WTC11 (cell line): ENCODE measurements at regions not wholly inside any gene's neighbourhood (a gene's known extent, or its start where the extent isn't known, plus 50 kb on each side); places are given as distances from the start of the nearest gene placed in this dataset.

Source experiments
- ATAC-seq: fragments of 200-7000 bp; cut with Tn5 transposase; 2 replicates; pipeline ENCODE4 v1.10.0; 2021; ENCODE audit warnings: mild to moderate bottlenecking, moderate library complexity
- CTCF ChIA-PET: fragments of 300-600 bp; sonication (Branson Sonifier 250); formaldehyde crosslinking; loops from one replicate; lab custom pipeline; 2021; ENCODE audit warnings: antibody characterized with exemption; lab: Charles Lee
- POLR2A ChIA-PET: fragments of 350-600 bp; sonication (Branson Sonifier 250); formaldehyde crosslinking; loops from one replicate; lab custom pipeline; 2021; ENCODE audit warnings: antibody characterized with exemption; lab: Charles Lee
- DNase-seq: peaks from one replicate; pipeline ENCODE4 v3.0.0; 2021; ENCODE audit warnings: low spot score
- H3K27ac Mint-ChIP-seq: 2 replicates; pipeline ENCODE4 v1.8.0; 2021; ENCODE audit warnings: mixed read lengths
- H3K27me3 Mint-ChIP-seq: 2 replicates; pipeline ENCODE4 v1.8.0; 2021; ENCODE audit warnings: low read depth, mild to moderate bottlenecking, moderate library complexity, mixed read lengths
- H3K36me3 Mint-ChIP-seq: 2 replicates; pipeline ENCODE4 v1.8.0; 2021; ENCODE audit warnings: mixed read lengths
- H3K4me1 Mint-ChIP-seq: 2 replicates; pipeline ENCODE4 v1.8.0; 2022; ENCODE audit warnings: mixed read lengths
- H3K4me3 Mint-ChIP-seq: 2 replicates; pipeline ENCODE4 v1.8.0; 2021; ENCODE audit warnings: mild to moderate bottlenecking, moderate library complexity, mixed read lengths
- H3K9me3 Mint-ChIP-seq: 2 replicates; pipeline ENCODE4 v1.8.0; 2021; ENCODE audit warnings: mixed read lengths
- ATF1 ChIP-seq: sonication (generic); formaldehyde crosslinking; IDR thresholded peaks from 2 replicates; pipeline ENCODE4 v1.8.1; 2023; ENCODE audit warnings: mild to moderate bottlenecking, moderate library complexity, missing genetic modification reagents
- CBFB ChIP-seq: sonication (generic); formaldehyde crosslinking; IDR thresholded peaks from 2 replicates; pipeline ENCODE4 v1.8.1; 2022; ENCODE audit warnings: mild to moderate bottlenecking, low read depth, missing genetic modification reagents
- CREB1 ChIP-seq: sonication (generic); formaldehyde crosslinking; IDR thresholded peaks from 2 replicates; pipeline ENCODE4 v1.8.0; 2023; ENCODE audit warnings: mild to moderate bottlenecking, missing genetic modification reagents
- EMX1 ChIP-seq: fragments of 250-450 bp; sonication (Bioruptor Pico); IDR thresholded peaks from 2 replicates; pipeline ENCODE4 v1.8.0; 2021; ENCODE audit warnings: mild to moderate bottlenecking
- GABPB1 ChIP-seq: sonication (generic); formaldehyde crosslinking; IDR thresholded peaks from 2 replicates; pipeline ENCODE4 v1.8.1; 2023; ENCODE audit warnings: mild to moderate bottlenecking, missing genetic modification reagents
- NFYB ChIP-seq: sonication (generic); formaldehyde crosslinking; conservative IDR thresholded peaks from 2 replicates; pipeline ENCODE4 v1.8.0; 2022; ENCODE audit warnings: low read depth, missing genetic modification reagents
- ZNF416 ChIP-seq: fragments of 250-450 bp; sonication (Bioruptor Pico); IDR thresholded peaks from 2 replicates; pipeline ENCODE4 v1.9.0; 2021; ENCODE audit warnings: mild to moderate bottlenecking, inconsistent platforms
- ZNF423 ChIP-seq: fragments of 250-450 bp; sonication (Bioruptor Pico); IDR thresholded peaks from 2 replicates; pipeline ENCODE4 v2.1.2; 2022; ENCODE audit warnings: mild to moderate bottlenecking, moderate library complexity
- TF ChIP-seq, protein P1 (sequence below): sonication (generic); formaldehyde crosslinking; conservative IDR thresholded peaks from 2 replicates; pipeline ENCODE4 v1.8.1; 2023; ENCODE audit warnings: mild to moderate bottlenecking, low read depth, missing genetic modification reagents, moderate library complexity
- TF ChIP-seq, protein P2 (sequence below): sonication (generic); formaldehyde crosslinking; IDR thresholded peaks from 2 replicates; pipeline ENCODE4 v1.8.1; 2023; ENCODE audit warnings: mild to moderate bottlenecking, missing genetic modification reagents, borderline replicate concordance
- TF ChIP-seq, protein P3 (sequence below): sonication (generic); formaldehyde crosslinking; IDR thresholded peaks from 2 replicates; pipeline ENCODE4 v1.8.0; 2022; ENCODE audit warnings: mild to moderate bottlenecking, missing genetic modification reagents
- TF ChIP-seq, protein P4 (sequence below): fragments of 250-450 bp; sonication (Bioruptor Pico); IDR thresholded peaks from 2 replicates; pipeline ENCODE4 v1.9.0; 2021; ENCODE audit warnings: moderate library complexity, mild to moderate bottlenecking, inconsistent platforms, borderline replicate concordance
- TF ChIP-seq, protein P5 (sequence below): sonication (generic); formaldehyde crosslinking; IDR thresholded peaks from 2 replicates; pipeline ENCODE4 v1.8.0; 2023; ENCODE audit warnings: mild to moderate bottlenecking, missing genetic modification reagents
- TF ChIP-seq, protein P6 (sequence below): sonication (generic); formaldehyde crosslinking; IDR thresholded peaks from 2 replicates; pipeline ENCODE4 v1.8.0; 2022; ENCODE audit warnings: mild to moderate bottlenecking, missing genetic modification reagents
- TF ChIP-seq, protein P7 (sequence below): sonication (generic); formaldehyde crosslinking; IDR thresholded peaks from 2 replicates; pipeline ENCODE4 v1.8.0; 2022; ENCODE audit warnings: missing genetic modification reagents
- TF ChIP-seq, protein P8 (sequence below): sonication (generic); formaldehyde crosslinking; IDR thresholded peaks from 2 replicates; pipeline ENCODE4 v1.8.1; 2023; ENCODE audit warnings: mild to moderate bottlenecking, moderate library complexity, missing genetic modification reagents

DNA sequence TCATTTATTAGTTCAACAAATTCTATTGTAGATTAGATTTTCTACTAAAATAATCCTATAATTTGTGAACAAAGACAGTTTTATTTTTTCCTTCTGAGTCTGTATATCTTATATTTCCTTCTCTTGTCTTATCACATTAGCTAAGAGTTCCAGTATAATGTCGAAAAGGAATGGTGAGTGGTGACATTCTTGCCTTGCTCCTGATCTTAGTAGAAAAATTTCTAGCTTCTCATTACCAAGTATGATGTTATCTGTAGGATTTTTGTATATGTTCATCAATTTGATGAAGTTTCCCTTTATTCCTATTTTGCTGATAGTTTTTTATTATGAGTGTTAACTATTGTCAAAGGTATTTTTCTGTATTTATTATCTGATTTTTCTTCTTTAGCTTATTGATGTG is 756.6 kb upstream of the BCHE start (continued):
- no peak for TF ChIP-seq EMX1 (CRISPR knock-in tag)
- TF ChIP-seq CREB1: no peak
- TF ChIP-seq NFYB (CRISPR knock-in tag): no peak
- TF ChIP-seq, protein P1, sequence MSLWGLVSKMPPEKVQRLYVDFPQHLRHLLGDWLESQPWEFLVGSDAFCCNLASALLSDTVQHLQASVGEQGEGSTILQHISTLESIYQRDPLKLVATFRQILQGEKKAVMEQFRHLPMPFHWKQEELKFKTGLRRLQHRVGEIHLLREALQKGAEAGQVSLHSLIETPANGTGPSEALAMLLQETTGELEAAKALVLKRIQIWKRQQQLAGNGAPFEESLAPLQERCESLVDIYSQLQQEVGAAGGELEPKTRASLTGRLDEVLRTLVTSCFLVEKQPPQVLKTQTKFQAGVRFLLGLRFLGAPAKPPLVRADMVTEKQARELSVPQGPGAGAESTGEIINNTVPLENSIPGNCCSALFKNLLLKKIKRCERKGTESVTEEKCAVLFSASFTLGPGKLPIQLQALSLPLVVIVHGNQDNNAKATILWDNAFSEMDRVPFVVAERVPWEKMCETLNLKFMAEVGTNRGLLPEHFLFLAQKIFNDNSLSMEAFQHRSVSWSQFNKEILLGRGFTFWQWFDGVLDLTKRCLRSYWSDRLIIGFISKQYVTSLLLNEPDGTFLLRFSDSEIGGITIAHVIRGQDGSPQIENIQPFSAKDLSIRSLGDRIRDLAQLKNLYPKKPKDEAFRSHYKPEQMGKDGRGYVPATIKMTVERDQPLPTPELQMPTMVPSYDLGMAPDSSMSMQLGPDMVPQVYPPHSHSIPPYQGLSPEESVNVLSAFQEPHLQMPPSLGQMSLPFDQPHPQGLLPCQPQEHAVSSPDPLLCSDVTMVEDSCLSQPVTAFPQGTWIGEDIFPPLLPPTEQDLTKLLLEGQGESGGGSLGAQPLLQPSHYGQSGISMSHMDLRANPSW (CRISPR knock-in tag): no peak
- no peak for TF ChIP-seq ATF1 (CRISPR knock-in tag)
- TF ChIP-seq, protein P2, sequence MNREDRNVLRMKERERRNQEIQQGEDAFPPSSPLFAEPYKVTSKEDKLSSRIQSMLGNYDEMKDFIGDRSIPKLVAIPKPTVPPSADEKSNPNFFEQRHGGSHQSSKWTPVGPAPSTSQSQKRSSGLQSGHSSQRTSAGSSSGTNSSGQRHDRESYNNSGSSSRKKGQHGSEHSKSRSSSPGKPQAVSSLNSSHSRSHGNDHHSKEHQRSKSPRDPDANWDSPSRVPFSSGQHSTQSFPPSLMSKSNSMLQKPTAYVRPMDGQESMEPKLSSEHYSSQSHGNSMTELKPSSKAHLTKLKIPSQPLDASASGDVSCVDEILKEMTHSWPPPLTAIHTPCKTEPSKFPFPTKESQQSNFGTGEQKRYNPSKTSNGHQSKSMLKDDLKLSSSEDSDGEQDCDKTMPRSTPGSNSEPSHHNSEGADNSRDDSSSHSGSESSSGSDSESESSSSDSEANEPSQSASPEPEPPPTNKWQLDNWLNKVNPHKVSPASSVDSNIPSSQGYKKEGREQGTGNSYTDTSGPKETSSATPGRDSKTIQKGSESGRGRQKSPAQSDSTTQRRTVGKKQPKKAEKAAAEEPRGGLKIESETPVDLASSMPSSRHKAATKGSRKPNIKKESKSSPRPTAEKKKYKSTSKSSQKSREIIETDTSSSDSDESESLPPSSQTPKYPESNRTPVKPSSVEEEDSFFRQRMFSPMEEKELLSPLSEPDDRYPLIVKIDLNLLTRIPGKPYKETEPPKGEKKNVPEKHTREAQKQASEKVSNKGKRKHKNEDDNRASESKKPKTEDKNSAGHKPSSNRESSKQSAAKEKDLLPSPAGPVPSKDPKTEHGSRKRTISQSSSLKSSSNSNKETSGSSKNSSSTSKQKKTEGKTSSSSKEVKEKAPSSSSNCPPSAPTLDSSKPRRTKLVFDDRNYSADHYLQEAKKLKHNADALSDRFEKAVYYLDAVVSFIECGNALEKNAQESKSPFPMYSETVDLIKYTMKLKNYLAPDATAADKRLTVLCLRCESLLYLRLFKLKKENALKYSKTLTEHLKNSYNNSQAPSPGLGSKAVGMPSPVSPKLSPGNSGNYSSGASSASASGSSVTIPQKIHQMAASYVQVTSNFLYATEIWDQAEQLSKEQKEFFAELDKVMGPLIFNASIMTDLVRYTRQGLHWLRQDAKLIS (CRISPR knock-in tag): no peak
- TF ChIP-seq ZNF416: no peak

DNA sequence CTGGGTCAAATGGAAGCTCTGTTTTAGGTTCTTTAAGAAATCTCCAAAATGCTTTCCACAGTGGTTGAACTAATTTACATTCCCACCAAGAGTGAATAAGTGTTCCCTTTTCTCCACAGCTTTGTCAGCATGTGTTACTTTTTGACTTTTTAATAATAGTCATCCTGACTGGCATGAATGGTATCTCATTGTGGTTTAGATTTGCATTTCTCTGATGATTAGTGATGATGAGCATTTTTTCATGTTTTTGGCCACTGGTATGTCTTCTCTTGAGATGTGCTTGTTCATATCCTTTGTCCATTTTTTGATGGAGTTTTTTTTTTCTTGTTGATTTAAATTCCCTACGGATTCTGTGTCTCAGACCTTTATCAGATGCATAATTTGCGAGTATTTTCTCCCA is 745.0 kb upstream of the BCHE start:
- DNase-seq (no peak), ATAC-seq (no peak)
- Mint-ChIP-seq H3K4me3 (no peak overlapping the region), H3K27ac (no peak overlapping the region), H3K4me1 (no peaks in the 10 kb centered on the region; the same call in 1 of the 2 replicates), H3K36me3 (peaks cover 10% of the 10 kb centered on the region), H3K9me3 (peaks cover 19% of the 10 kb centered on the region), H3K27me3 (no peaks in the 10 kb centered on the region)
- ChIA-PET POLR2A (no interaction called here), CTCF (no interaction called here)
- TF ChIP-seq CBFB (CRISPR knock-in tag): no peak
- TF ChIP-seq, protein P3, sequence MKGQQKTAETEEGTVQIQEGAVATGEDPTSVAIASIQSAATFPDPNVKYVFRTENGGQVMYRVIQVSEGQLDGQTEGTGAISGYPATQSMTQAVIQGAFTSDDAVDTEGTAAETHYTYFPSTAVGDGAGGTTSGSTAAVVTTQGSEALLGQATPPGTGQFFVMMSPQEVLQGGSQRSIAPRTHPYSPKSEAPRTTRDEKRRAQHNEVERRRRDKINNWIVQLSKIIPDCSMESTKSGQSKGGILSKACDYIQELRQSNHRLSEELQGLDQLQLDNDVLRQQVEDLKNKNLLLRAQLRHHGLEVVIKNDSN: no peak
- TF ChIP-seq GABPB1: no peak
- TF ChIP-seq, protein P4, sequence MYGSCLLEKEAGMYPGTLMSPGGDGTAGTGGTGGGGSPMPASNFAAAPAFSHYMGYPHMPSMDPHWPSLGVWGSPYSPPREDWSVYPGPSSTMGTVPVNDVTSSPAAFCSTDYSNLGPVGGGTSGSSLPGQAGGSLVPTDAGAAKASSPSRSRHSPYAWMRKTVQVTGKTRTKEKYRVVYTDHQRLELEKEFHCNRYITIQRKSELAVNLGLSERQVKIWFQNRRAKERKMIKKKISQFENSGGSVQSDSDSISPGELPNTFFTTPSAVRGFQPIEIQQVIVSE: no peak
- TF ChIP-seq, protein P5, sequence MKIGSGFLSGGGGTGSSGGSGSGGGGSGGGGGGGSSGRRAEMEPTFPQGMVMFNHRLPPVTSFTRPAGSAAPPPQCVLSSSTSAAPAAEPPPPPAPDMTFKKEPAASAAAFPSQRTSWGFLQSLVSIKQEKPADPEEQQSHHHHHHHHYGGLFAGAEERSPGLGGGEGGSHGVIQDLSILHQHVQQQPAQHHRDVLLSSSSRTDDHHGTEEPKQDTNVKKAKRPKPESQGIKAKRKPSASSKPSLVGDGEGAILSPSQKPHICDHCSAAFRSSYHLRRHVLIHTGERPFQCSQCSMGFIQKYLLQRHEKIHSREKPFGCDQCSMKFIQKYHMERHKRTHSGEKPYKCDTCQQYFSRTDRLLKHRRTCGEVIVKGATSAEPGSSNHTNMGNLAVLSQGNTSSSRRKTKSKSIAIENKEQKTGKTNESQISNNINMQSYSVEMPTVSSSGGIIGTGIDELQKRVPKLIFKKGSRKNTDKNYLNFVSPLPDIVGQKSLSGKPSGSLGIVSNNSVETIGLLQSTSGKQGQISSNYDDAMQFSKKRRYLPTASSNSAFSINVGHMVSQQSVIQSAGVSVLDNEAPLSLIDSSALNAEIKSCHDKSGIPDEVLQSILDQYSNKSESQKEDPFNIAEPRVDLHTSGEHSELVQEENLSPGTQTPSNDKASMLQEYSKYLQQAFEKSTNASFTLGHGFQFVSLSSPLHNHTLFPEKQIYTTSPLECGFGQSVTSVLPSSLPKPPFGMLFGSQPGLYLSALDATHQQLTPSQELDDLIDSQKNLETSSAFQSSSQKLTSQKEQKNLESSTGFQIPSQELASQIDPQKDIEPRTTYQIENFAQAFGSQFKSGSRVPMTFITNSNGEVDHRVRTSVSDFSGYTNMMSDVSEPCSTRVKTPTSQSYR: no peak
- TF ChIP-seq, protein P6, sequence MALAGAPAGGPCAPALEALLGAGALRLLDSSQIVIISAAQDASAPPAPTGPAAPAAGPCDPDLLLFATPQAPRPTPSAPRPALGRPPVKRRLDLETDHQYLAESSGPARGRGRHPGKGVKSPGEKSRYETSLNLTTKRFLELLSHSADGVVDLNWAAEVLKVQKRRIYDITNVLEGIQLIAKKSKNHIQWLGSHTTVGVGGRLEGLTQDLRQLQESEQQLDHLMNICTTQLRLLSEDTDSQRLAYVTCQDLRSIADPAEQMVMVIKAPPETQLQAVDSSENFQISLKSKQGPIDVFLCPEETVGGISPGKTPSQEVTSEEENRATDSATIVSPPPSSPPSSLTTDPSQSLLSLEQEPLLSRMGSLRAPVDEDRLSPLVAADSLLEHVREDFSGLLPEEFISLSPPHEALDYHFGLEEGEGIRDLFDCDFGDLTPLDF (CRISPR knock-in tag): no peak
- no peak for TF ChIP-seq ZNF423
- TF ChIP-seq, protein P7, sequence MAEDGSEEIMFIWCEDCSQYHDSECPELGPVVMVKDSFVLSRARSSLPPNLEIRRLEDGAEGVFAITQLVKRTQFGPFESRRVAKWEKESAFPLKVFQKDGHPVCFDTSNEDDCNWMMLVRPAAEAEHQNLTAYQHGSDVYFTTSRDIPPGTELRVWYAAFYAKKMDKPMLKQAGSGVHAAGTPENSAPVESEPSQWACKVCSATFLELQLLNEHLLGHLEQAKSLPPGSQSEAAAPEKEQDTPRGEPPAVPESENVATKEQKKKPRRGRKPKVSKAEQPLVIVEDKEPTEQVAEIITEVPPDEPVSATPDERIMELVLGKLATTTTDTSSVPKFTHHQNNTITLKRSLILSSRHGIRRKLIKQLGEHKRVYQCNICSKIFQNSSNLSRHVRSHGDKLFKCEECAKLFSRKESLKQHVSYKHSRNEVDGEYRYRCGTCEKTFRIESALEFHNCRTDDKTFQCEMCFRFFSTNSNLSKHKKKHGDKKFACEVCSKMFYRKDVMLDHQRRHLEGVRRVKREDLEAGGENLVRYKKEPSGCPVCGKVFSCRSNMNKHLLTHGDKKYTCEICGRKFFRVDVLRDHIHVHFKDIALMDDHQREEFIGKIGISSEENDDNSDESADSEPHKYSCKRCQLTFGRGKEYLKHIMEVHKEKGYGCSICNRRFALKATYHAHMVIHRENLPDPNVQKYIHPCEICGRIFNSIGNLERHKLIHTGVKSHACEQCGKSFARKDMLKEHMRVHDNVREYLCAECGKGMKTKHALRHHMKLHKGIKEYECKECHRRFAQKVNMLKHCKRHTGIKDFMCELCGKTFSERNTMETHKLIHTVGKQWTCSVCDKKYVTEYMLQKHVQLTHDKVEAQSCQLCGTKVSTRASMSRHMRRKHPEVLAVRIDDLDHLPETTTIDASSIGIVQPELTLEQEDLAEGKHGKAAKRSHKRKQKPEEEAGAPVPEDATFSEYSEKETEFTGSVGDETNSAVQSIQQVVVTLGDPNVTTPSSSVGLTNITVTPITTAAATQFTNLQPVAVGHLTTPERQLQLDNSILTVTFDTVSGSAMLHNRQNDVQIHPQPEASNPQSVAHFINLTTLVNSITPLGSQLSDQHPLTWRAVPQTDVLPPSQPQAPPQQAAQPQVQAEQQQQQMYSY: no peak
- TF ChIP-seq, protein P8, sequence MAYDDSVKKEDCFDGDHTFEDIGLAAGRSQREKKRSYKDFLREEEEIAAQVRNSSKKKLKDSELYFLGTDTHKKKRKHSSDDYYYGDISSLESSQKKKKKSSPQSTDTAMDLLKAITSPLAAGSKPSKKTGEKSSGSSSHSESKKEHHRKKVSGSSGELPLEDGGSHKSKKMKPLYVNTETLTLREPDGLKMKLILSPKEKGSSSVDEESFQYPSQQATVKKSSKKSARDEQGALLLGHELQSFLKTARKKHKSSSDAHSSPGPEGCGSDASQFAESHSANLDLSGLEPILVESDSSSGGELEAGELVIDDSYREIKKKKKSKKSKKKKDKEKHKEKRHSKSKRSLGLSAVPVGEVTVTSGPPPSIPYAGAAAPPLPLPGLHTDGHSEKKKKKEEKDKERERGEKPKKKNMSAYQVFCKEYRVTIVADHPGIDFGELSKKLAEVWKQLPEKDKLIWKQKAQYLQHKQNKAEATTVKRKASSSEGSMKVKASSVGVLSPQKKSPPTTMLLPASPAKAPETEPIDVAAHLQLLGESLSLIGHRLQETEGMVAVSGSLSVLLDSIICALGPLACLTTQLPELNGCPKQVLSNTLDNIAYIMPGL (CRISPR knock-in tag): no peak
